ENCODE measurements at regions not wholly inside any gene's neighbourhood (a gene's known extent, or its start where the extent isn't known, plus 50 kb on each side); places are given as distances from the start of the nearest gene placed in this dataset.

GRCh38 chr16:87041286-87041685, 275.9 kb downstream of the C16orf95 start:
- no peak overlapping the region for H3K4me3 ChIP-seq (ENCODE audit: extremely low read depth, insufficient read depth, low read length, poor library complexity, severe bottlenecking)
- WGBS, 2 experiments (ENCODE audit: insufficient coverage in 2 of 2): 82 to 92% methylated on average over 14 to 15 of the region's 16 CpGs

GRCh38 chr16:87042551-87043230, 274.5 kb downstream of the C16orf95 start:
- no peaks in the 10 kb centered on the region for H3K36me3 ChIP-seq (ENCODE audit: control insufficient read depth, insufficient read depth, low read length)
- peaks cover 50% of the 10 kb centered on the region for H3K4me1 ChIP-seq (ENCODE audit: control insufficient read depth, insufficient read depth, low read length, poor library complexity, severe bottlenecking)
- 90 to 94% methylated on average over 18 of the region's 20 CpGs for WGBS, 2 experiments (ENCODE audit: insufficient coverage in 2 of 2)
- no peak overlapping the region for H3K27ac ChIP-seq (ENCODE audit: low read depth, low read length, severe bottlenecking)
- no peak overlapping the region for H3K4me3 ChIP-seq (ENCODE audit: extremely low read depth, insufficient read depth, low read length, poor library complexity, severe bottlenecking)
- H3K9me3 ChIP-seq (ENCODE audit: control insufficient read depth, low read length): no peaks in the 10 kb centered on the region

More at GRCh38 chr16:87041286-87041685, 275.9 kb downstream of the C16orf95 start:
- no peak overlapping the region for H3K27ac ChIP-seq (ENCODE audit: low read depth, low read length, severe bottlenecking)
- no peaks in the 10 kb centered on the region for H3K36me3 ChIP-seq (ENCODE audit: control insufficient read depth, insufficient read depth, low read length)
- H3K9me3 ChIP-seq (ENCODE audit: control insufficient read depth, low read length): no peaks in the 10 kb centered on the region
- H3K4me1 ChIP-seq (ENCODE audit: control insufficient read depth, insufficient read depth, low read length, poor library complexity, severe bottlenecking): peaks cover 39% of the 10 kb centered on the region

- H3K27ac ChIP-seq (ENCODE audit: low read depth, low read length, severe bottlenecking): no peak overlapping the region
- no peaks in the 10 kb centered on the region for H3K9me3 ChIP-seq (ENCODE audit: control insufficient read depth, low read length)
- WGBS, 2 experiments (ENCODE audit: insufficient coverage in 2 of 2): 74 to 82% methylated on average over 14 to 16 of the region's 20 CpGs
- H3K36me3 ChIP-seq (ENCODE audit: control insufficient read depth, insufficient read depth, low read length): no peaks in the 10 kb centered on the region
- H3K4me3 ChIP-seq (ENCODE audit: extremely low read depth, insufficient read depth, low read length, poor library complexity, severe bottlenecking): no peak overlapping the region
- peaks cover 54% of the 10 kb centered on the region for H3K4me1 ChIP-seq (ENCODE audit: control insufficient read depth, insufficient read depth, low read length, poor library complexity, severe bottlenecking)
Observed at GRCh38 chr16:87043231-87044031, 273.8 kb downstream of the C16orf95 start.

GRCh38 chr16:87044032-87044382, 273.2 kb downstream of the C16orf95 start:
- no peak overlapping the region for H3K4me3 ChIP-seq (ENCODE audit: extremely low read depth, insufficient read depth, low read length, poor library complexity, severe bottlenecking)
- H3K9me3 ChIP-seq (ENCODE audit: control insufficient read depth, low read length): no peaks in the 10 kb centered on the region
- no peaks in the 10 kb centered on the region for H3K36me3 ChIP-seq (ENCODE audit: control insufficient read depth, insufficient read depth, low read length)
- peaks cover 54% of the 10 kb centered on the region for H3K4me1 ChIP-seq (ENCODE audit: control insufficient read depth, insufficient read depth, low read length, poor library complexity, severe bottlenecking)
- 82 to 83% methylated on average over 8 of the region's 8 CpGs for WGBS, 2 experiments (ENCODE audit: insufficient coverage in 2 of 2)
- no peak overlapping the region for H3K27ac ChIP-seq (ENCODE audit: low read depth, low read length, severe bottlenecking)

GRCh38 chr16:87044829-87045228, 272.4 kb downstream of the C16orf95 start:
- no peaks in the 10 kb centered on the region for H3K9me3 ChIP-seq (ENCODE audit: control insufficient read depth, low read length)
- H3K36me3 ChIP-seq (ENCODE audit: control insufficient read depth, insufficient read depth, low read length): no peaks in the 10 kb centered on the region
- H3K4me1 ChIP-seq (ENCODE audit: control insufficient read depth, insufficient read depth, low read length, poor library complexity, severe bottlenecking): peaks cover 54% of the 10 kb centered on the region
- no peak overlapping the region for H3K4me3 ChIP-seq (ENCODE audit: extremely low read depth, insufficient read depth, low read length, poor library complexity, severe bottlenecking)
- H3K27ac ChIP-seq (ENCODE audit: low read depth, low read length, severe bottlenecking): no peak overlapping the region
- WGBS, 2 experiments (ENCODE audit: insufficient coverage in 2 of 2): 92% methylated on average over 10 to 11 of the region's 11 CpGs

- H3K36me3 ChIP-seq (ENCODE audit: control insufficient read depth, insufficient read depth, low read length): no peaks in the 10 kb centered on the region
- H3K27ac ChIP-seq (ENCODE audit: low read depth, low read length, severe bottlenecking): no peak overlapping the region
- H3K4me3 ChIP-seq (ENCODE audit: extremely low read depth, insufficient read depth, low read length, poor library complexity, severe bottlenecking): no peak overlapping the region
- no peaks in the 10 kb centered on the region for H3K9me3 ChIP-seq (ENCODE audit: control insufficient read depth, low read length)
- H3K4me1 ChIP-seq (ENCODE audit: control insufficient read depth, insufficient read depth, low read length, poor library complexity, severe bottlenecking): peaks cover 54% of the 10 kb centered on the region
- 92 to 93% methylated on average over 23 to 25 of the region's 25 CpGs for WGBS, 2 experiments (ENCODE audit: insufficient coverage in 2 of 2)
Observed at GRCh38 chr16:87045466-87046216, 271.6 kb downstream of the C16orf95 start.

- Histone ChIP-seq H3K27ac (ENCODE audit: low read depth, low read length, severe bottlenecking) (no peak overlapping the region), H3K36me3 (ENCODE audit: control insufficient read depth, insufficient read depth, low read length) (no peaks in the 10 kb centered on the region), H3K4me3 (ENCODE audit: extremely low read depth, insufficient read depth, low read length, poor library complexity, severe bottlenecking) (no peak overlapping the region), H3K4me1 (ENCODE audit: control insufficient read depth, insufficient read depth, low read length, poor library complexity, severe bottlenecking) (peaks cover 53% of the 10 kb centered on the region), H3K9me3 (ENCODE audit: control insufficient read depth, low read length) (no peaks in the 10 kb centered on the region)
- 97% methylated on average over 9 of the region's 9 CpGs for WGBS, 2 experiments (ENCODE audit: insufficient coverage in 2 of 2)
Observed at GRCh38 chr16:87046235-87046634, 271.0 kb downstream of the C16orf95 start.

GRCh38 chr16:87047221-87048037, 269.8 kb downstream of the C16orf95 start:
- H3K27ac ChIP-seq (ENCODE audit: low read depth, low read length, severe bottlenecking): no peak overlapping the region
- H3K4me1 ChIP-seq (ENCODE audit: control insufficient read depth, insufficient read depth, low read length, poor library complexity, severe bottlenecking): peaks cover 45% of the 10 kb centered on the region
- H3K4me3 ChIP-seq (ENCODE audit: extremely low read depth, insufficient read depth, low read length, poor library complexity, severe bottlenecking): no peak overlapping the region
- no peaks in the 10 kb centered on the region for H3K9me3 ChIP-seq (ENCODE audit: control insufficient read depth, low read length)
- no peaks in the 10 kb centered on the region for H3K36me3 ChIP-seq (ENCODE audit: control insufficient read depth, insufficient read depth, low read length)
- 44 to 51% methylated on average over 9 to 12 of the region's 13 CpGs for WGBS, 2 experiments (ENCODE audit: insufficient coverage in 2 of 2)

- Histone ChIP-seq H3K9me3 (ENCODE audit: control insufficient read depth, low read length) (no peaks in the 10 kb centered on the region), H3K27ac (ENCODE audit: low read depth, low read length, severe bottlenecking) (no peak overlapping the region), H3K4me3 (ENCODE audit: extremely low read depth, insufficient read depth, low read length, poor library complexity, severe bottlenecking) (no peak overlapping the region), H3K4me1 (ENCODE audit: control insufficient read depth, insufficient read depth, low read length, poor library complexity, severe bottlenecking) (peaks cover 39% of the 10 kb centered on the region), H3K36me3 (ENCODE audit: control insufficient read depth, insufficient read depth, low read length) (no peaks in the 10 kb centered on the region)
- 84 to 87% methylated on average over 8 to 9 of the region's 9 CpGs for WGBS, 2 experiments (ENCODE audit: insufficient coverage in 2 of 2)
Observed at GRCh38 chr16:87048038-87048729, 269.0 kb downstream of the C16orf95 start.

GRCh38 chr16:87048730-87049115, 268.5 kb downstream of the C16orf95 start:
- Histone ChIP-seq H3K9me3 (ENCODE audit: control insufficient read depth, low read length) (peaks cover 3% of the 10 kb centered on the region), H3K4me1 (ENCODE audit: control insufficient read depth, insufficient read depth, low read length, poor library complexity, severe bottlenecking) (peaks cover 33% of the 10 kb centered on the region), H3K4me3 (ENCODE audit: extremely low read depth, insufficient read depth, low read length, poor library complexity, severe bottlenecking) (no peak overlapping the region), H3K27ac (ENCODE audit: low read depth, low read length, severe bottlenecking) (no peak overlapping the region), H3K36me3 (ENCODE audit: control insufficient read depth, insufficient read depth, low read length) (no peaks in the 10 kb centered on the region)
- WGBS, 2 experiments (ENCODE audit: insufficient coverage in 2 of 2): 89 to 92% methylated on average over 8 of the region's 8 CpGs
